Right lobe of liver (tissue), 6 donors: ENCODE measurements at regions not wholly inside any gene's neighbourhood (a gene's known extent, or its start where the extent isn't known, plus 50 kb on each side); places are given as distances from the start of the nearest gene placed in this dataset.
"Not testable (repeated sequence)": the region's sequence is repeated elsewhere in the genome, so short reads cannot be mapped to it uniquely, and the experiment has no call there.

Source experiments
- ATAC-seq, 4 donors: fragments of 200-7000 bp; cut with Tn5 transposase; one replicate each; pipeline ENCODE4 v1.9.1; 2020; ENCODE audit warnings: mild to moderate bottlenecking in 4 of 4, moderate library complexity in 4 of 4
- DNase-seq, 3 donors: peaks; one replicate each; pipeline ENCODE4 v3.0.0-alpha.2; 2020
- H3K27ac ChIP-seq, 3 donors: fragments of 200-600 bp; one replicate each; pipeline ENCODE4 v1.8.0; 2022
- H3K27me3 ChIP-seq, 2 donors: fragments of 200-600 bp; one replicate each; pipeline ENCODE4 v1.8.0; 2022
- H3K36me3 ChIP-seq, 4 donors: fragments of 200-600 bp; sonication (generic) in 1 of 4; one replicate each; pipeline versions ENCODE4 v1.5.1 to v1.8.0; 2017 to 2022; ENCODE audit warnings: control low read depth in 1 of 4
- H3K4me1 ChIP-seq, 4 donors: fragments of 200-600 bp; sonication (generic) in 1 of 4; one replicate each; pipeline versions ENCODE4 v1.5.1 to v1.8.0; 2017 to 2022; ENCODE audit warnings: control low read depth in 1 of 4
- H3K4me3 ChIP-seq, 3 donors: fragments of 200-600 bp; one replicate each; pipeline ENCODE4 v1.8.0; 2022
- H3K9me3 ChIP-seq, 4 donors: fragments of 200-600 bp; sonication (generic) in 1 of 4; one replicate each; pipeline versions ENCODE4 v1.5.1 to v1.8.0; 2017 to 2022; ENCODE audit warnings: control low read depth in 1 of 4
- WGBS: methylation state at CpG from one replicate; pipeline ENCODE4 v1.1.6; 2018; ENCODE audit warnings: low coverage, low lambda C conversion rate; ENCODE audit not compliant: insufficient coverage; ENCODE audit errors: missing lambda C conversion rate; 5-methylcytosine and 5-hydroxymethylcytosine counted together
- intact Hi-C, 2 donors: fragments of 100-400 bp; cut with DNase I; formaldehyde crosslinking; loops; one replicate each; pipeline versions ENCODE4 v1.11.2 to v1.14.1; 2022
- donor health status: DM: no; HTN: yes; CAD: no.
- donor health status: DM: no; HTN: no; CAD: no.
- donor health status: DM: no; HTN: no; CAD: no.
- donor health status: DM: no; HTN: yes; CAD: no.
- donor health status: DM: no; HTN: yes; CAD: no.

DNA sequence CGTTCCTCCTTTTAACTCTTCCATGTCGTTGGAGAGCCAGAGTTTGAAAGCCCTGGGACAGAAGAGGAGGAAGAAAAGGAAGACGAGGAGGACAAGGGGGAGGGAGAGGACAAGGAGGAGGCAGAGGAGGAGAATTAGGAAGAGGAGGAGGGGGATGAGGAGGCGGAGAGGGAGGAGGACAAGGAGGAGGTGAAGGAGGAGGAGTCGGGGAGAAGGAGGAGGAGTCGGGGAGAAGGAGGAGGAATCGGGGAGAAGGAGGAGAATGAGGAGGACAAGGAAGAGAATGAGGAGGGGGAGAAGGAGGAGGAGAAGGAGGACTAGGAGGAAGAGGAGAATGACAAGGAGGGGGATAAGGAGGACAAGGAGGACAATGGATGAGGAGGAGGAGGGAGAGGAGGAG is 325.7 kb downstream of the CACNA1B start:
- H3K36me3 ChIP-seq, H3K4me3 ChIP-seq, intact Hi-C loops, DNase-seq, H3K4me1 ChIP-seq, H3K27ac ChIP-seq, H3K27me3 ChIP-seq, H3K9me3 ChIP-seq, ATAC-seq: not testable (repeated sequence)
- WGBS, result 60% methylated on average over 5 of the region's 7 CpGs

GRCh38 chr9:138203872-138204271 is 326.3 kb downstream of the CACNA1B start:
- H3K36me3 ChIP-seq, H3K27ac ChIP-seq, DNase-seq, ATAC-seq, H3K27me3 ChIP-seq, H3K9me3 ChIP-seq, H3K4me3 ChIP-seq, H3K4me1 ChIP-seq, intact Hi-C loops: not testable (repeated sequence)
- 42% methylated on average over 6 of the region's 9 CpGs for WGBS

DNA sequence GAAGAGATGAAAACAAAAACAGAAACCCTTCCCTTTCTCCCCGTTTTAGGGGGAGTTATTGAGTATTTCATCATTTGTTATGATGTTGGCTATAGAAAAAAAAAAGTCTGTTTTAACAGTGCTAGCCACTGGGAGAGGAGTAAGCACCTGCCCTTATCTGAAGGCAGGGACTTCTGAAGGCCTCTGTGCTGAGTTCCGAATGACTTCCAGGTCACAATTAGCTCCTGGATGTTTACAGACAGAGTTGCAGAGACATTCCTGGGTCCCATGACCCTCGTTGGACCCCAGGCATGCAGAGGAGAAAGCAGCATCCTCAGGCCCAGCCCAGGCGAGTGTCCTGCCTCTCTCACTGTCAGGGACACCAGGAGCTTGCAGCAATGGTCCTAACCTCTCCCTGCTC is 328.5 kb downstream of the CACNA1B start:
- H3K4me3 ChIP-seq, H3K27ac ChIP-seq, H3K4me1 ChIP-seq, H3K27me3 ChIP-seq, intact Hi-C loops, H3K9me3 ChIP-seq, ATAC-seq, DNase-seq, H3K36me3 ChIP-seq: not testable (repeated sequence)
- 50% methylated on average over 2 of the region's 4 CpGs for WGBS

DNA sequence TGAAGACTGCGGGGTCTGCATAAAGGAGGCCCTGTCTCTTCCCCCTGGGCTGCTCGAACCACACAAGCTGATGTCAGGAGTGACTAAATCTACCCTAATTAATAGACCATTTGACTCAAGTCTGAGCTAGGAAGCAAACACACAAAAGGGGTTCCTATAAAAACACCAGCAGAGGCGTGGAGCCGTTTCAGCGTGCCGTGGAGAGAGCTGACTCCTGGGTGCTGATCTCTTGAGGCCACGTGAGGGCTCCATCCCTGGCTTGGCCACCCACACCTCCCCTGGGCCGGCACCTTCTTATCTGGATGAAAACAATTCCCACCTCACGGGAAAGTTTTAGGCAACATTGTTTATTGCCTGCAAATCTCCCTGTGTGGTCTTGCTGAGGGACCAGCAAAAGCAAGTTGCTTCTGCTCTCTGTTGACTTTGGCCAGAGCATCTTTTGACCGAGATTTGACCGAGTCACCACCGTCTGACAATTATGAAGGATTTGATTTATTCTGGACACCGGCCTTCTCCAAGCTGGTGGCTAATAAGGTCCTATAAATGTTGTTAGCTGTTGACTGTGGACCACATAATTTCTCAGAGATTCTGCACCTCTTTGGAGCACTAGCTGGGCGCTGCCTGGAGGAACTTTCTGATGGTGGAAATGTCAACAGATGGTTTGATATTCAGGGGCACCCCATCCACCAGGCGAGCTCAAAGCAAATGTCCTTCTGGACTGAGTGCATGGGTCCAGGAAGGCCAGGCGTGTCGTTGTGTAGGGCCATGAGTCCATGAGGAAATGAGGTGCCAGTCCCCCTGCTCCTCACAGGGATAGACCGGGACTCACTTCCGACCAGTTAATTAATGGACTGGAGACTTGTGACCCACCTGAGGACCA is 330.0 kb downstream of the CACNA1B start:
- H3K36me3 ChIP-seq, intact Hi-C loops, H3K4me1 ChIP-seq, H3K27me3 ChIP-seq, H3K9me3 ChIP-seq, ATAC-seq, H3K27ac ChIP-seq, H3K4me3 ChIP-seq: not testable (repeated sequence)
- 78% methylated on average over 7 of the region's 19 CpGs for WGBS
- peak in 1 of 3 donors; percentile 29 for DNase-seq

- peak in 1 of 3 donors; percentile 18 for DNase-seq
- ATAC-seq, intact Hi-C loops, H3K27ac ChIP-seq, H3K27me3 ChIP-seq, H3K36me3 ChIP-seq, H3K4me1 ChIP-seq, H3K4me3 ChIP-seq, H3K9me3 ChIP-seq: not testable (repeated sequence)
- WGBS, result 40% methylated on average over 1 of the region's 8 CpGs
Observed at GRCh38 chr9:138209071-138209644, 331.6 kb downstream of the CACNA1B start.

GRCh38 chr9:138210388-138210986 is 332.9 kb downstream of the CACNA1B start:
- intact Hi-C loops, result not testable (repeated sequence)

GRCh38 chr9:138211070-138211469 is 333.5 kb downstream of the CACNA1B start:
- DNase-seq, intact Hi-C loops, H3K36me3 ChIP-seq, ATAC-seq, H3K4me1 ChIP-seq, H3K27me3 ChIP-seq, H3K4me3 ChIP-seq, H3K27ac ChIP-seq, H3K9me3 ChIP-seq: not testable (repeated sequence)
- WGBS, result no CpG with 5 or more reads among the region's 4 CpGs

More at GRCh38 chr9:138210388-138210986, 332.9 kb downstream of the CACNA1B start:
- WGBS, result 50% methylated on average over 4 of the region's 7 CpGs
- DNase-seq, H3K36me3 ChIP-seq, H3K4me3 ChIP-seq, H3K9me3 ChIP-seq, ATAC-seq, H3K27me3 ChIP-seq, H3K27ac ChIP-seq, H3K4me1 ChIP-seq: not testable (repeated sequence)
